ENCODE measurements at regions not wholly inside any gene's neighbourhood (a gene's known extent, or its start where the extent isn't known, plus 50 kb on each side); places are given as distances from the start of the nearest gene placed in this dataset.

- H3K9me3 ChIP-seq, result no peaks in the 10 kb centered on the region
- H3K27me3 ChIP-seq, result peaks cover 0 to 3% (median 1%) of the 10 kb centered on the region in 4 donors
- 34 to 41% methylated on average over 6 of the region's 6 CpGs for WGBS, 2 donors
- TF ChIP-seq, protein P1, sequence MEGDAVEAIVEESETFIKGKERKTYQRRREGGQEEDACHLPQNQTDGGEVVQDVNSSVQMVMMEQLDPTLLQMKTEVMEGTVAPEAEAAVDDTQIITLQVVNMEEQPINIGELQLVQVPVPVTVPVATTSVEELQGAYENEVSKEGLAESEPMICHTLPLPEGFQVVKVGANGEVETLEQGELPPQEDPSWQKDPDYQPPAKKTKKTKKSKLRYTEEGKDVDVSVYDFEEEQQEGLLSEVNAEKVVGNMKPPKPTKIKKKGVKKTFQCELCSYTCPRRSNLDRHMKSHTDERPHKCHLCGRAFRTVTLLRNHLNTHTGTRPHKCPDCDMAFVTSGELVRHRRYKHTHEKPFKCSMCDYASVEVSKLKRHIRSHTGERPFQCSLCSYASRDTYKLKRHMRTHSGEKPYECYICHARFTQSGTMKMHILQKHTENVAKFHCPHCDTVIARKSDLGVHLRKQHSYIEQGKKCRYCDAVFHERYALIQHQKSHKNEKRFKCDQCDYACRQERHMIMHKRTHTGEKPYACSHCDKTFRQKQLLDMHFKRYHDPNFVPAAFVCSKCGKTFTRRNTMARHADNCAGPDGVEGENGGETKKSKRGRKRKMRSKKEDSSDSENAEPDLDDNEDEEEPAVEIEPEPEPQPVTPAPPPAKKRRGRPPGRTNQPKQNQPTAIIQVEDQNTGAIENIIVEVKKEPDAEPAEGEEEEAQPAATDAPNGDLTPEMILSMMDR (IDR thresholded peaks at IDR 0.05), result no peak
- intact Hi-C loops (cut with DNase I), result no loop called here
- DNase-seq, result no peak
- no peak overlapping the region for H3K4me3 ChIP-seq
- H3K36me3 ChIP-seq, result no peaks in the 10 kb centered on the region
- no peak for FAIRE-seq
- ATAC-seq, result peak in 2 of 4 donors; percentile 68 to 77
- H3K27ac ChIP-seq, result no peak overlapping the region
- H3K4me1 ChIP-seq, result no peaks in the 10 kb centered on the region
These were observed 50.2 kb downstream of the SUPT20HL1 start for GRCh38 chrX:24410514-24411189.

GRCh38 chrX:24412637-24413363 lies 52.3 kb upstream of the PDK3 start:
- no peak for DNase-seq
- Histone ChIP-seq H3K27me3 (peaks cover 0 to 4% (median 1%) of the 10 kb centered on the region in 4 donors), H3K36me3 (no peaks in the 10 kb centered on the region), H3K4me3 (no peak overlapping the region), H3K4me1 (no peaks in the 10 kb centered on the region), H3K9me3 (no peaks in the 10 kb centered on the region), H3K27ac (no peak overlapping the region)
- WGBS, 2 donors, result 73 to 83% methylated on average over 4 of the region's 4 CpGs
- intact Hi-C loops (cut with DNase I), result no loop called here
- no peak for FAIRE-seq
- ATAC-seq, result no peak
- TF ChIP-seq, protein P1 (IDR thresholded peaks at IDR 0.05), result no peak

Measured in pancreas (tissue), 10 donors.